T-helper 1 cell (primary cell): ENCODE measurements at regions not wholly inside any gene's neighbourhood (a gene's known extent, or its start where the extent isn't known, plus 50 kb on each side); places are given as distances from the start of the nearest gene placed in this dataset.
A peak's percentile ranks its signal among the peaks of the same experiment; 100 is the strongest.
"Not testable (repeated sequence)": the region's sequence is repeated elsewhere in the genome, so short reads cannot be mapped to it uniquely, and the experiment has no call there.

Source experiments
- DNase-seq, 5 donors: peaks; one replicate each; pipeline ENCODE4 v3.0.0-alpha.2; 2012 to 2020

- DNase-seq = peak in 2 of 5 donors; percentile 14 to 83
These were observed 63.0 kb upstream of the ENPP6 start for GRCh38 chr4:184280591-184281071.

- peak in 1 of 5 donors; percentile 45 for DNase-seq
These were observed 62.5 kb upstream of the ENPP6 start for GRCh38 chr4:184280137-184280536.

- DNase-seq = no peak
These were observed 61.9 kb upstream of the ENPP6 start for GRCh38 chr4:184279496-184280061.

- not testable (repeated sequence) for DNase-seq
These were observed 60.1 kb upstream of the ENPP6 start for GRCh38 chr4:184277769-184278168.

GRCh38 chr4:184277010-184277409, 59.3 kb upstream of the ENPP6 start:
- not testable (repeated sequence) for DNase-seq

GRCh38 chr4:184276346-184276745, 58.7 kb upstream of the ENPP6 start:
- not testable (repeated sequence) for DNase-seq

GRCh38 chr4:184275766-184276165, 58.1 kb upstream of the ENPP6 start:
- no peak for DNase-seq

- no peak for DNase-seq
These were observed 56.7 kb upstream of the ENPP6 start for GRCh38 chr4:184274286-184274951.

GRCh38 chr4:184273166-184274147, 55.8 kb upstream of the ENPP6 start:
- peak in 1 of 5 donors; percentile 86 for DNase-seq

- DNase-seq = no peak
These were observed 53.2 kb upstream of the ENPP6 start for GRCh38 chr4:184270808-184271413.

GRCh38 chr4:184269879-184270430, 52.3 kb upstream of the ENPP6 start:
- DNase-seq = no peak

- peak in 1 of 5 donors; percentile 44 for DNase-seq
These were observed 51.0 kb upstream of the ENPP6 start for GRCh38 chr4:184268584-184269160.

- peak; percentile 26 to 96 (median 53) for DNase-seq
These were observed 50.3 kb upstream of the ENPP6 start for GRCh38 chr4:184267673-184268583.
